Bronchial epithelial cell (primary cell): ENCODE measurements at regions not wholly inside any gene's neighbourhood (a gene's known extent, or its start where the extent isn't known, plus 50 kb on each side); places are given as distances from the start of the nearest gene placed in this dataset.

Experiments used
- DNase-seq: peaks from one replicate; pipeline ENCODE4 v3.0.0-alpha.2; 2010; ENCODE audit warnings: low read depth
- FAIRE-seq: peaks from 2 replicates; lab custom pipeline; 2011; peaks lifted over from hg19 to GRCh38; lab: Jason Lieb, UNC
- H3K27me3 ChIP-seq: 2 replicates; pipeline ENCODE4 v1.5.1; 2011; ENCODE audit warnings: low read length; ENCODE audit not compliant: control insufficient read depth, insufficient read depth
- H3K36me3 ChIP-seq: 2 replicates; pipeline ENCODE4 v1.5.1; 2011; ENCODE audit warnings: low read length; ENCODE audit not compliant: control insufficient read depth, insufficient read depth
- H3K4me3 ChIP-seq: 2 replicates; pipeline ENCODE4 v1.5.1; 2011; ENCODE audit warnings: mild to moderate bottlenecking, low read depth, low read length, control low read depth
- TF ChIP-seq, protein P1 (sequence below): IDR thresholded peaks from 2 replicates; pipeline ENCODE4 v1.5.1; 2011; ENCODE audit warnings: mild to moderate bottlenecking, moderate library complexity, low read length, control low read depth, inconsistent platforms; ENCODE audit not compliant: insufficient read depth, severe bottlenecking

DNA sequence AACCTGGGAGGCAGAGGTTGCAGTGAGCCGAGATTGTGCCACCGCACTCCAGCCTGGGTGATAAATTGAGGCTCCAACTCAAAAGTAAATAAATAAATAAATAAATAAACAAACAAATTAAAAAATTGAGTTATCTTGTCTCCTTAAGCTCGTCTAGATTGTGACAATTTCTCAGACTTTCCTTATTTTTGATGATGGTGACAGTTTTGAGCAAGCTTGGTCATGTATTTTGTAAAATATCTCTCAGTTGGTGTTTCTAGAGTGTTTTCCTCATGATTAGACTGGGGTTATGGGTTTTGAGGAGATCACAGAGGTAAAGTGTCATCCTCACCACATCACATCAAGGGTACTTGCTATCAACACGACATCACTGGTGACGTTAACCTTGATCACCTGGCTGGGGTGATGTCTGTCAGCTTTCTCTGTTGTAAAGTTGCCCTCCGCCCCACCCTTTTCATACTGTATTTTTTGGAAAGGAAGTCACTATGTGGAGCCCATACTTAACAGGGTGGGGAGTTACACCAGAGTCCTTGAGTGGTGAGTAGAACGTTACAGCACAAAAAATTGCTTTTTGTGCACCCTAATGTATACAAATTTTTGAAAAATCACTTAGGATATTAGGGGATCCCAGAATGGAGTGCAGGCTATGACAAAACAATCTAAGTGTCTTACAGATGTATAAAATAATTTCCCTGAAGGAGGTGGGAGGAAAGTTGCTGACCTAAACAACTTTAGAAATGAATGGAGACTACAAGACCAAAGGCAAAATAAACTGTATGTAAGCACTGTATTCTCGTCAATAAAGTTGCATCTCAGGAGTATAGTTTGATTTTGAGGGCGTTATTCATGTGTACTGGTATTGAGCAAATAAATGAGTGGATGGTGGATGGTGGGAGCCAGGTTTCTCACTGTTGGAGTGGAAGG lies 116.4 kb upstream of the SGK1 start:
- FAIRE-seq: no peak
- H3K4me3 ChIP-seq: no peak overlapping the region
- H3K36me3 ChIP-seq: no peaks in the 10 kb centered on the region
- H3K27me3 ChIP-seq: no peaks in the 10 kb centered on the region
- TF ChIP-seq, protein P1, sequence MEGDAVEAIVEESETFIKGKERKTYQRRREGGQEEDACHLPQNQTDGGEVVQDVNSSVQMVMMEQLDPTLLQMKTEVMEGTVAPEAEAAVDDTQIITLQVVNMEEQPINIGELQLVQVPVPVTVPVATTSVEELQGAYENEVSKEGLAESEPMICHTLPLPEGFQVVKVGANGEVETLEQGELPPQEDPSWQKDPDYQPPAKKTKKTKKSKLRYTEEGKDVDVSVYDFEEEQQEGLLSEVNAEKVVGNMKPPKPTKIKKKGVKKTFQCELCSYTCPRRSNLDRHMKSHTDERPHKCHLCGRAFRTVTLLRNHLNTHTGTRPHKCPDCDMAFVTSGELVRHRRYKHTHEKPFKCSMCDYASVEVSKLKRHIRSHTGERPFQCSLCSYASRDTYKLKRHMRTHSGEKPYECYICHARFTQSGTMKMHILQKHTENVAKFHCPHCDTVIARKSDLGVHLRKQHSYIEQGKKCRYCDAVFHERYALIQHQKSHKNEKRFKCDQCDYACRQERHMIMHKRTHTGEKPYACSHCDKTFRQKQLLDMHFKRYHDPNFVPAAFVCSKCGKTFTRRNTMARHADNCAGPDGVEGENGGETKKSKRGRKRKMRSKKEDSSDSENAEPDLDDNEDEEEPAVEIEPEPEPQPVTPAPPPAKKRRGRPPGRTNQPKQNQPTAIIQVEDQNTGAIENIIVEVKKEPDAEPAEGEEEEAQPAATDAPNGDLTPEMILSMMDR: no peak
- no peak for DNase-seq

DNA sequence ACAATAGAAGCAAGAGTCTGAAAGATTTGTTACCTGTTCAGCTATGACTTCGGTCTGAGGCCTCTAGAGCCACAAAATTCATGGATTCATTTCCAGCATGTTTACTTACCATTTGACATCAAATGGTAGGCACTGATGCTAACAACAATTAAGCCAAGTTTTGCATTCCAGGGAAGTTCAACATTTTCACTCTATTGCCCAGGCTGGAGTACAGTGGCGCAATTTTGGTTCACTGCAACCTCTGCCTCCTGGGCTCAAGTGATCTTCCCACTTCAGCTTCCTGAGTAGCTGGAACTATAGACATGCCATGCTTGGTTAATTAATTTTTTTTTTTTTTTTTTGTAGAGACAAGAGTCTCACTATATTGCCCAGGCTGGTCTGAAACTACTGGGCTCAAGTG lies 114.1 kb upstream of the SGK1 start:
- DNase-seq (no peak), FAIRE-seq (no peak)
- Histone ChIP-seq H3K36me3 (no peaks in the 10 kb centered on the region), H3K27me3 (no peaks in the 10 kb centered on the region), H3K4me3 (no peak overlapping the region)
- TF ChIP-seq, protein P1: no peak

DNA sequence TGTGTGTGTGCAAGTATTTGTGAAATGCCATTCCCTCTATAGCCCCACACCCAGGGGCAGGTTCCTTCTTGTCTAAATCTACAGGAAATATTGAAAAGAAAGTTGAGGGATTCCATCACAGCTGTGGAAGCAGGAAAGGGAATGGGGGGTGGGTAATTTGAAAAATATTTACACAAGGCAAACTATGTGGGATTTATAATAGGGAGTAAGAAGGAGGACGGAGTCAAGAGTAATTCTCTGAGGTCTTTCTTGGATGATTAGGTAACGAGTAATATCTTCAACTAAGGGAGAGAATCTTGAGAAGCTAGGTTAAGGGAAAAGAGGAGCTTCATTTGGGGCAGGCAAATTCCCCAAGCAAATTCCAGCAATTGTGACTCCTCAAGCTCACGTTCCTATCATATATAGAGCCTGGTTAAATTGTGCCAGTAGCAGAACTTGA lies 113.5 kb upstream of the SGK1 start:
- TF ChIP-seq, protein P1: no peak
- FAIRE-seq (no peak), DNase-seq (peak; percentile 91)

DNA sequence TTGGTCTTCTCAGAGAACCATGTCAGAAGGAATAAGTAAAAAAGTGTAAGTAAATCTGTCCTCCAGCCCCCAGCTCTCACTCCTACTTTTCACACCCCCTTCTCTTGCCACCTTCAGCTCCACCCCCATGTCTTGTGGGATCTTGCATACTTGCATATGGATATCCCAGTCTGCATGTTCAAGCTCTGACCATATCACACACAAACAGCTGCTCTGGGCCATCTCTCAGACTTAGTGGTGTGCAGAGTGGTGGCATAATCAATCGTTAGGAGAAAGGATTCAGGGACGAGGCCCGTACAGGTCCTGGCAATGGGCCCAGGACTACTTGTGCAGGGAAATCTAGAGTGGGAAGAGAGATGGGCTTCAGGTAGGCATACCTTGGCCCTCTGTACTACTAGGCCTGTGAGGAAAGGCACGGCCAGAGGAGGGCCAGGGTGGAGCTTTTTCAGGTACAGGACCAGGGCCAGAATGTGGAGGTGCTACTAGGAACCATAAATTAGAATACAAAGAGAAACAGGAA lies 112.0 kb upstream of the SGK1 start:
- FAIRE-seq (no peak), DNase-seq (no peak)
- Histone ChIP-seq H3K4me3 (no peak overlapping the region), H3K36me3 (no peaks in the 10 kb centered on the region), H3K27me3 (no peaks in the 10 kb centered on the region)
- TF ChIP-seq, protein P1: no peak

More for the DNA sequence above, 113.5 kb upstream of the SGK1 start:
- Histone ChIP-seq H3K36me3 (no peaks in the 10 kb centered on the region), H3K4me3 (no peak overlapping the region), H3K27me3 (no peaks in the 10 kb centered on the region)

DNA sequence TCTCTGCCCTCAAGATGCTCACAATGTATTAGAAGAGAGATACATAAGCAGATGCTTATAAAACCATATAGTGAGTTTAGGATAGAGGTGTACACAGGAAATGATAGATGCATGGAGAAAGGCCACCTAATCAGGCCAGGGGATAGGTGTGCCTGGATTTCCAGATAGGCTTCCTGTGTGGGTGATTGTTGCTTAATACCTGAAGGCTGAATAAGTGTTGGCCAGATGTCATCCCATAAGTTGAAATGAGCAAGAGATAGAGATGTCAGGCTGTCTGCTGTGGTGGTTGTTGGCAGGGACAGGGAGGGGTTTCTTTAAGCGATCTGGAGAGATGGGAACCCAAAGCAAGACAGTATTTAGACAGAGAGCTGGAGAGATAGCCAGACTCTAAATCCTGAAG lies 109.8 kb upstream of the SGK1 start:
- H3K36me3 ChIP-seq: no peaks in the 10 kb centered on the region
- DNase-seq: peak; percentile 82
- TF ChIP-seq, protein P1: no peak
- H3K4me3 ChIP-seq: no peak overlapping the region
- no peak for FAIRE-seq
- H3K27me3 ChIP-seq: no peaks in the 10 kb centered on the region
